Neuronal stem cell (in vitro differentiated cells): ENCODE measurements at regions not wholly inside any gene's neighbourhood (a gene's known extent, or its start where the extent isn't known, plus 50 kb on each side); places are given as distances from the start of the nearest gene placed in this dataset.
A peak's percentile ranks its signal among the peaks of the same experiment; 100 is the strongest.

Experiments used
- DNase-seq: peaks from one replicate; pipeline ENCODE4 v3.0.0-alpha.2; 2013; ENCODE audit warnings: low spot score
- H2AFZ ChIP-seq: one replicate; pipeline ENCODE4 v1.6.1; 2013; ENCODE audit warnings: mild to moderate bottlenecking, low read length, inconsistent platforms
- H2AK5ac ChIP-seq: 2 replicates; pipeline ENCODE4 v1.6.1; 2013; ENCODE audit warnings: low read depth, mild to moderate bottlenecking, inconsistent platforms, low read length, moderate library complexity, mixed read lengths
- H2BK120ac ChIP-seq: 2 replicates; pipeline ENCODE4 v1.6.1; 2013; ENCODE audit warnings: low read depth, mild to moderate bottlenecking, inconsistent platforms, low read length, moderate library complexity, mixed read lengths
- H2BK12ac ChIP-seq: one replicate; pipeline ENCODE4 v1.6.1; 2013; ENCODE audit warnings: low read length, inconsistent platforms
- H2BK15ac ChIP-seq: 2 replicates; pipeline ENCODE4 v1.6.1; 2013; ENCODE audit warnings: mild to moderate bottlenecking, low read length, inconsistent platforms, mixed read lengths
- H2BK5ac ChIP-seq: one replicate; pipeline ENCODE4 v1.6.1; 2013; ENCODE audit warnings: inconsistent platforms, mild to moderate bottlenecking, low read length, moderate library complexity
- H3K14ac ChIP-seq: one replicate; pipeline ENCODE4 v1.6.1; 2013; ENCODE audit warnings: low read length, inconsistent platforms
- H3K18ac ChIP-seq: 2 replicates; pipeline ENCODE4 v1.6.1; 2013; ENCODE audit warnings: low read length, inconsistent platforms
- H3K23ac ChIP-seq: 2 replicates; pipeline ENCODE4 v1.6.1; 2013; ENCODE audit warnings: low read depth, mild to moderate bottlenecking, mixed read lengths, low read length, inconsistent platforms; ENCODE audit not compliant: poor library complexity
- H3K27ac ChIP-seq: replicated peaks from 3 replicates; pipeline ENCODE4 v1.5.1; 2013; ENCODE audit warnings: low read length, inconsistent platforms
- H3K27me3 ChIP-seq, 3 experiments: 2 replicates each; pipeline ENCODE4 v1.6.1; 2013; ENCODE audit warnings: low read length in 3 of 3, mild to moderate bottlenecking in 2 of 3, inconsistent platforms in 1 of 3, low read depth in 1 of 3, mixed read lengths in 1 of 3, moderate library complexity in 1 of 3; ENCODE audit not compliant: control insufficient read depth in 3 of 3, insufficient read depth in 3 of 3
- H3K36me3 ChIP-seq, 2 donors: replicated peaks in 1 of 2; 2 replicates each; pipeline ENCODE4 v1.6.1; 2013; ENCODE audit warnings: low read length in 2 of 2; ENCODE audit not compliant: control insufficient read depth in 2 of 2, insufficient read depth in 2 of 2
- H3K4ac ChIP-seq: 2 replicates; pipeline ENCODE4 v1.6.1; 2013; ENCODE audit warnings: inconsistent platforms, mild to moderate bottlenecking, low read length, moderate library complexity
- H3K4me1 ChIP-seq, 2 donors: 1 replicate in 1 of 2; 2 replicates in 1 of 2; pipeline ENCODE4 v1.6.1; 2013; ENCODE audit warnings: low read length in 2 of 2, low read depth in 1 of 2; ENCODE audit not compliant: control insufficient read depth in 2 of 2, insufficient read depth in 1 of 2
- H3K4me2 ChIP-seq: one replicate; pipeline ENCODE4 v1.6.1; 2013; ENCODE audit warnings: mild to moderate bottlenecking, low read length, inconsistent platforms; ENCODE audit not compliant: insufficient read depth, poor library complexity, severe bottlenecking
- H3K4me3 ChIP-seq, 2 donors: 2 replicates each; pipeline ENCODE4 v1.5.1; 2013; ENCODE audit warnings: low read length in 2 of 2, mild to moderate bottlenecking in 2 of 2, inconsistent platforms in 1 of 2, moderate library complexity in 1 of 2
- H3K79me1 ChIP-seq: one replicate; pipeline ENCODE4 v1.6.1; 2013; ENCODE audit warnings: low read depth, mild to moderate bottlenecking, inconsistent platforms, low read length, moderate library complexity
- H3K9ac ChIP-seq: one replicate; pipeline ENCODE4 v1.6.1; 2013; ENCODE audit warnings: mild to moderate bottlenecking, low read depth, low read length, inconsistent platforms; ENCODE audit not compliant: poor library complexity
- H3K9me3 ChIP-seq, 2 donors: replicated peaks in 1 of 2; 2 replicates each; pipeline versions ENCODE3 to v1.6.1; 2013; ENCODE audit warnings: low read length in 2 of 2, mild to moderate bottlenecking in 2 of 2, inconsistent platforms in 1 of 2, low read depth in 1 of 2, mixed read lengths in 1 of 2, moderate library complexity in 1 of 2; ENCODE audit not compliant: control insufficient read depth in 2 of 2, insufficient read depth in 1 of 2
- H4K8ac ChIP-seq: one replicate; pipeline ENCODE4 v1.6.1; 2013; ENCODE audit warnings: low read depth, mild to moderate bottlenecking, inconsistent platforms, low read length, moderate library complexity
- H4K91ac ChIP-seq: one replicate; pipeline ENCODE4 v1.6.1; 2013; ENCODE audit warnings: low read length, low read depth, mild to moderate bottlenecking, inconsistent platforms; ENCODE audit not compliant: poor library complexity
- whole genome bisulfite sequencing, 2 donors: extraction: QIAGEN DNeasy Blood & Tissue Kit; methylation state at CpG; one replicate each; pipeline ENCODE4 v1.1.7; 2013; ENCODE audit warnings: missing lambda C conversion rate in 2 of 2, mixed read lengths in 1 of 2; ENCODE audit not compliant: insufficient read length in 2 of 2, insufficient replicate concordance in 1 of 2; ENCODE audit errors: extremely low coverage in 2 of 2; 5-methylcytosine and 5-hydroxymethylcytosine counted together

DNA sequence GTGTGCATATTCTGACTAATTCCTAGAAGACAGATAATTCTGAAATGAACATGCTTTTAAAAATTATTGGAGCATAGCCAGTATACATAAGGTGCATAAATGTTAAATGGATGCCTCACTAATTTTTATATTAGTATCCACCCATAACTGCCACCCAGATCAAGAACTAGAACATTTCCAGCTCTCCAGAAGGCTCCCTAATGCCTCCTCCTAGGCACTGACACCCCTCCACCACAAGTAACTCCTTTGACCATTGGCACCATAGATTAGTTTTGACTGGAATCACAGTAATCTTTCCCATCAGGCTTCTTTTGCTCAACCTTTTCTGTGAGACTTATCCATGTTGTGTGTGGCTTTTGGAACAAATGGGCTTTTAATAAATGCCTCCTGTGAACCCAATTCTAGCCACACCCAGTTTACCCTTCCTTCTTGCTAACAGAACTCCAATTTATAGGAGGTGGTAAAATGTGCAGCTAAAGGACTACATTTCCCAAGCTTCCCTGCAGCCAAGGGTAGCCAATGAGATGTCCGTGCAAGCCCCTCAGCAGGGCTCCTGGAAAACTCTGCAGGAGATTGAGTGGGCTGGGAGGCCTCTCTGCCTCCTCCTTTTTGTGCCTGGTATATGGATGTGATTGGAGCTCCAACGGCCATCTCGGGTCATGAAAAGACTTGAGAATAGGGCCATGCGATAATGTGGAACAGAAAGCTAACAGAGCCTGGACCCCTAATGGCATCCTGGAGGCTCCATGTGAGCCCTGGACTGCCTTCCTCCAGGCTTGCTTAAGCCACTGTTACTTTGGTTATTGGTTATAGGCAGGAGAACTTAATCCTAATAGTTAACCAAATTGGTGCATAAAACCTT is 322.6 kb upstream of the TLE3 start:
- Histone ChIP-seq H2BK12ac (no peak overlapping the region), H3K4me2 (peak overlapping the region; percentile 2), H2BK5ac (no peak overlapping the region), H3K14ac (no peak overlapping the region), H4K8ac (no peak overlapping the region), H3K9me3 (peaks cover 0 to 2% of the 10 kb centered on the region in 2 donors), H3K18ac (no peak overlapping the region), H3K9ac (no peak overlapping the region), H3K23ac (no peak overlapping the region), H3K4me1 (peaks cover 0 to 3% of the 10 kb centered on the region in 2 donors), H2AFZ (no peak overlapping the region), H3K36me3 (no peaks in the 10 kb centered on the region), H3K27ac (no peak overlapping the region), H4K91ac (no peak overlapping the region), H3K27me3 (no peaks in the 10 kb centered on the region), H3K79me1 (no peaks in the 10 kb centered on the region), H2BK120ac (no peak overlapping the region), H2BK15ac (no peak overlapping the region), H3K4ac (no peak overlapping the region), H3K4me3 (no peak overlapping the region), H2AK5ac (no peak overlapping the region)
- no CpG with 5 or more reads among the region's 4 CpGs for whole genome bisulfite sequencing, 2 donors
- DNase-seq, result no peak

DNA sequence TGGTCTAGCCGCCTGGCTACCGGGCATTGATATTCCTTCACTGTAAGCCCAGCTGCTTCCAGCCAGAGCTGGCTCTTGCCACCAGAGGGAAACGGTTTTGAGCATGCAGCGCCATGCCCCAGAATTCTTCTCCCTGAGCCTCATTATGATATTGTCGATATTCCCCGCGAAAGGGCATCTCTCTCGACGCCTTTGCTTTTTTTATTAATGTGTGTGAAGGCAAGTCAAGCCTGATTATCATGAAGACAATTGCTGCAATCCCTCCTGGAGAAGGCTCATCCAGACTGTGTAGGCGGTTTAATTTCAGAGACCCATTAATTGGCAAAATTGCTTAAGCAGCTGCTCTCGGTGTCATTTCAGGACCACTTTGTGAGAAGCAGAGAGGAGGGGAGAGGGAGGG is 321.2 kb upstream of the TLE3 start:
- H3K79me1 ChIP-seq, result no peaks in the 10 kb centered on the region

DNA sequence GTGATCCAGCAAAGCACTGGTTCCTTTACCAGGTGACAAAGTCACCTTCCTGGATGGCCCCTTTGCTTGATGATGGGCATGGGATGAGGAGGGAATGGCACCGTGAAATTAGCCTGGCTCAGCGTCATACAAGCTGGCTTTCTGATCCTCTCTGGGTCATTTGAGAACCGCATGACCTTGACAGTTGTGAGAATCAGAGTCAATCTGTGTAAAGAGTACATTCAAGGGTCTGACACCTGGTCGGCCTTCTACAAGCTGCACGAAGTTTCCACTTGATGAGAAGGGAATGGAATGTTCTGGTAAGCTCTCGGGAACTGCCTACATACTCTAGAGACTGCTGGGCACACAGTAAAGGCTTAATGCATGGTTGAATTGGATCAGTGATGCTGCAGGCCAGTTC is 319.8 kb upstream of the TLE3 start:
- WGBS, 2 donors, result no CpG with 5 or more reads among the region's 6 CpGs
- H3K23ac ChIP-seq, result no peak overlapping the region
- H3K27me3 ChIP-seq, result no peaks in the 10 kb centered on the region

More for the DNA sequence above, 321.2 kb upstream of the TLE3 start:
- Histone ChIP-seq H3K9ac (no peak overlapping the region), H3K36me3 (no peaks in the 10 kb centered on the region), H3K27ac (no peak overlapping the region), H3K18ac (no peak overlapping the region), H3K27me3 (no peaks in the 10 kb centered on the region), H3K14ac (no peak overlapping the region), H3K4ac (no peak overlapping the region), H3K4me2 (no peak overlapping the region), H2BK120ac (no peak overlapping the region), H4K8ac (no peak overlapping the region), H4K91ac (no peak overlapping the region), H3K4me3 (no peak overlapping the region), H2BK5ac (no peak overlapping the region), H2AK5ac (no peak overlapping the region), H3K23ac (no peak overlapping the region), H2BK12ac (no peak overlapping the region), H3K4me1 (peaks cover 0 to 3% of the 10 kb centered on the region in 2 donors), H2BK15ac (no peak overlapping the region), H2AFZ (no peak overlapping the region), H3K9me3 (peaks cover 0 to 2% of the 10 kb centered on the region in 2 donors)
- DNase-seq, result no peak
- WGBS, 2 donors, result no CpG with 5 or more reads among the region's 11 CpGs

DNA sequence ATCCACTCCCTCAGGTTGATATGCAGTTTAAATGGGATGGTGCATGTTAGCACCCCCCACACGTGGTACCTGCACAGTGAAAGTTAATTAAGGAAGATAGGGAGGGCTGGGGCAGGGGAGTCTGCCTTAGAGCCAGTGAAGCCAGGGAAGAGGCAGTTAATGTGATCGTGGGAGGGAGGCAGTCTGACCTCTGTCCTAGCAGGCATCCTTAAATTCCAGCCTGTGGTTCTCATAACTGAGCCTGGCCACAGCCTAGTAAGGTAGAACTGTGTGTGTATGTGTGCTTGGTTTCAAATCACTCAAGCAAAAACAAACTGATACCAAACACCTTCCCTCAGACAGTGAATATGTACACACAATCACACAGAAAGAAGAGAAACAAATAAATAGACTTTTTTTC is 319.1 kb upstream of the TLE3 start:
- no peak overlapping the region for H3K4me2 ChIP-seq
- no peak for DNase-seq
- no peak overlapping the region for H3K18ac ChIP-seq
- H2BK15ac ChIP-seq, result no peak overlapping the region
- no peak overlapping the region for H2BK120ac ChIP-seq
- H3K9me3 ChIP-seq, result peaks cover 0 to 2% of the 10 kb centered on the region in 2 donors
- H4K91ac ChIP-seq, result no peak overlapping the region
- H3K23ac ChIP-seq, result no peak overlapping the region
- no peak overlapping the region for H2BK5ac ChIP-seq
- H2BK12ac ChIP-seq, result no peak overlapping the region
- no peak overlapping the region for H3K4me3 ChIP-seq
- H3K27ac ChIP-seq, result no peak overlapping the region
- H3K79me1 ChIP-seq, result no peaks in the 10 kb centered on the region
- H3K27me3 ChIP-seq, result no peaks in the 10 kb centered on the region
- H4K8ac ChIP-seq, result no peak overlapping the region
- H2AK5ac ChIP-seq, result peak overlapping the region; percentile 5
- H3K14ac ChIP-seq, result no peak overlapping the region
- H3K9ac ChIP-seq, result peak overlapping the region; percentile 1
- no peak overlapping the region for H3K4ac ChIP-seq
- WGBS, 2 donors, result no CpG with 5 or more reads among the region's 2 CpGs
- H3K4me1 ChIP-seq, result peaks cover 0 to 5% of the 10 kb centered on the region in 2 donors
- no peak overlapping the region for H2AFZ ChIP-seq
- no peaks in the 10 kb centered on the region for H3K36me3 ChIP-seq

More for the DNA sequence above, 319.8 kb upstream of the TLE3 start:
- H4K8ac ChIP-seq, result no peak overlapping the region
- no peak overlapping the region for H2BK12ac ChIP-seq
- H3K27ac ChIP-seq, result no peak overlapping the region
- no peak overlapping the region for H3K4me3 ChIP-seq
- H3K18ac ChIP-seq, result no peak overlapping the region
- no peak overlapping the region for H3K14ac ChIP-seq
- H3K4ac ChIP-seq, result no peak overlapping the region
- H3K9me3 ChIP-seq, result peaks cover 0 to 2% of the 10 kb centered on the region in 2 donors
- H4K91ac ChIP-seq, result no peak overlapping the region
- no peak overlapping the region for H2BK120ac ChIP-seq
- no peak overlapping the region for H2BK15ac ChIP-seq
- H3K36me3 ChIP-seq, result no peaks in the 10 kb centered on the region
- H2AFZ ChIP-seq, result no peak overlapping the region
- no peaks in the 10 kb centered on the region for H3K79me1 ChIP-seq
- H2AK5ac ChIP-seq, result no peak overlapping the region
- no peak for DNase-seq
- no peak overlapping the region for H2BK5ac ChIP-seq
- H3K4me1 ChIP-seq, result peaks cover 0 to 3% of the 10 kb centered on the region in 2 donors
- H3K4me2 ChIP-seq, result no peak overlapping the region
- H3K9ac ChIP-seq, result no peak overlapping the region
